ENCODE measurements at regions not wholly inside any gene's neighbourhood (a gene's known extent, or its start where the extent isn't known, plus 50 kb on each side); places are given as distances from the start of the nearest gene placed in this dataset.

DNA sequence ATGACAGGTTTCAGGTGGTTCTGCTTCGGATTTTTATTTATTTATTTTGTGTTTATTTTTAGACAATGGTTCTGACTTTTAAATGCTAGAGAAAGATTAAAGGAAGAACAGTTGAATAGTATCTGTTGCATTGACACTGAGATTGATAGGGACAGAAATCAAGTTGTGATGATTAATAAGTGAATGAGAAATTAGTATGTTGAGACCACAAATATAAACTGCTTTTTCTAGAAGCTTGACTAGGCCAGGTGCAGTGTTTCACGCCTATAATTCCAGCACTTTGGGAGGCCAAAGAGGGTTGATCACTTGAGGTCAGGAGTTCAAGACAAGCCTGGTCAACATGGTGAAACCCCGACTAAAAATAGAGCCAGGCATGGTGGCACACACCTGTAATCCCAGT, 65.1 kb upstream of the TNRC6B start:
- no peak overlapping the region for H3K4me3 ChIP-seq (ENCODE audit: low read depth in 1 of 2, low read length in 2 of 2)
- TF ChIP-seq, protein P1, sequence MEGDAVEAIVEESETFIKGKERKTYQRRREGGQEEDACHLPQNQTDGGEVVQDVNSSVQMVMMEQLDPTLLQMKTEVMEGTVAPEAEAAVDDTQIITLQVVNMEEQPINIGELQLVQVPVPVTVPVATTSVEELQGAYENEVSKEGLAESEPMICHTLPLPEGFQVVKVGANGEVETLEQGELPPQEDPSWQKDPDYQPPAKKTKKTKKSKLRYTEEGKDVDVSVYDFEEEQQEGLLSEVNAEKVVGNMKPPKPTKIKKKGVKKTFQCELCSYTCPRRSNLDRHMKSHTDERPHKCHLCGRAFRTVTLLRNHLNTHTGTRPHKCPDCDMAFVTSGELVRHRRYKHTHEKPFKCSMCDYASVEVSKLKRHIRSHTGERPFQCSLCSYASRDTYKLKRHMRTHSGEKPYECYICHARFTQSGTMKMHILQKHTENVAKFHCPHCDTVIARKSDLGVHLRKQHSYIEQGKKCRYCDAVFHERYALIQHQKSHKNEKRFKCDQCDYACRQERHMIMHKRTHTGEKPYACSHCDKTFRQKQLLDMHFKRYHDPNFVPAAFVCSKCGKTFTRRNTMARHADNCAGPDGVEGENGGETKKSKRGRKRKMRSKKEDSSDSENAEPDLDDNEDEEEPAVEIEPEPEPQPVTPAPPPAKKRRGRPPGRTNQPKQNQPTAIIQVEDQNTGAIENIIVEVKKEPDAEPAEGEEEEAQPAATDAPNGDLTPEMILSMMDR (IDR thresholded peaks at IDR 0.05; ENCODE audit: borderline replicate concordance, extremely low read depth, low read length, poor library complexity, severe bottlenecking), result no peak
- no peak for TF ChIP-seq EZH2 (IDR thresholded peaks at IDR 0.05; ENCODE audit: borderline replicate concordance, low read depth, low read length, severe bottlenecking)
- H3K4me1 ChIP-seq (ENCODE audit: insufficient read depth, low read length), result peaks cover 19% of the 10 kb centered on the region

DNA sequence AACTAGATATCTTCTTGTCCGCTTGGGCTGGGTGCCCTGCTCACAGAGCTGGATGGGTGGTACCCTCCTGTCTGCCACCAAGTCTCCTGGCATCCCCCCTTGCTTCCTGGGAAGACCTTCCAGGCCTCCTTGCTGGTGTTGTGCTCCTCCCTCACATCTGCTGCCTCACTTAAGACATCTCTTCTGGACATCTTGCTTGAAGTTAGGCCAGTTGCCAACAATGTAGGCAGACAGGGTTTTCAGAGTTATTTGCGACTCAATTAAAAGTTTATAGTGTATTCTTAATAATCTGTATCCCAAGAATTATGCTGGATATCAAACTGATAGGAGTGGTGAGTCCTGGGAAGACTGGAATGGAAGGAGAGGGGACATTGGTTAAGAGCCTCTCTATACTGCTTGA, 64.0 kb upstream of the TNRC6B start:
- Histone ChIP-seq H3K27ac (ENCODE audit: low read length) (no peak overlapping the region), H3K27me3 (ENCODE audit: insufficient read depth, low read length, poor library complexity) (no peaks in the 10 kb centered on the region), H3K79me2 (ENCODE audit: insufficient read depth, low read length) (peaks cover 97% of the 10 kb centered on the region), H2AFZ (ENCODE audit: low read depth, low read length) (no peak overlapping the region), H3K4me2 (ENCODE audit: insufficient read depth, low read length) (no peak overlapping the region), H3K9me3 (ENCODE audit: insufficient read depth, low read length, severe bottlenecking) (no peaks in the 10 kb centered on the region), H3K4me1 (ENCODE audit: insufficient read depth, low read length) (peaks cover 11% of the 10 kb centered on the region), H3K9ac (ENCODE audit: low read depth, low read length) (no peak overlapping the region), H3K36me3 (ENCODE audit: insufficient read depth, low read length) (peaks cover 1% of the 10 kb centered on the region), H3K4me3 (ENCODE audit: low read depth in 1 of 2, low read length in 2 of 2) (no peak overlapping the region), H4K20me1 (ENCODE audit: insufficient read depth, low read length) (peaks cover 63% of the 10 kb centered on the region)
- ATAC-seq (ENCODE audit: insufficient read depth, low read depth) (no peak), DNase-seq (no peak)
- TF ChIP-seq, protein P1 (IDR thresholded peaks at IDR 0.05; ENCODE audit: borderline replicate concordance, extremely low read depth, low read length, poor library complexity, severe bottlenecking), result no peak
- TF ChIP-seq EZH2 (IDR thresholded peaks at IDR 0.05; ENCODE audit: borderline replicate concordance, low read depth, low read length, severe bottlenecking), result no peak

More for the DNA sequence above, 65.1 kb upstream of the TNRC6B start:
- ATAC-seq (ENCODE audit: insufficient read depth, low read depth) (no peak), DNase-seq (no peak)
- Histone ChIP-seq H3K36me3 (ENCODE audit: insufficient read depth, low read length) (no peaks in the 10 kb centered on the region), H3K9me3 (ENCODE audit: insufficient read depth, low read length, severe bottlenecking) (no peaks in the 10 kb centered on the region), H2AFZ (ENCODE audit: low read depth, low read length) (no peak overlapping the region), H3K9ac (ENCODE audit: low read depth, low read length) (no peak overlapping the region), H3K4me2 (ENCODE audit: insufficient read depth, low read length) (no peak overlapping the region), H3K79me2 (ENCODE audit: insufficient read depth, low read length) (peaks cover 99% of the 10 kb centered on the region), H4K20me1 (ENCODE audit: insufficient read depth, low read length) (peaks cover 64% of the 10 kb centered on the region), H3K27ac (ENCODE audit: low read length) (no peak overlapping the region), H3K27me3 (ENCODE audit: insufficient read depth, low read length, poor library complexity) (no peaks in the 10 kb centered on the region)

DNA sequence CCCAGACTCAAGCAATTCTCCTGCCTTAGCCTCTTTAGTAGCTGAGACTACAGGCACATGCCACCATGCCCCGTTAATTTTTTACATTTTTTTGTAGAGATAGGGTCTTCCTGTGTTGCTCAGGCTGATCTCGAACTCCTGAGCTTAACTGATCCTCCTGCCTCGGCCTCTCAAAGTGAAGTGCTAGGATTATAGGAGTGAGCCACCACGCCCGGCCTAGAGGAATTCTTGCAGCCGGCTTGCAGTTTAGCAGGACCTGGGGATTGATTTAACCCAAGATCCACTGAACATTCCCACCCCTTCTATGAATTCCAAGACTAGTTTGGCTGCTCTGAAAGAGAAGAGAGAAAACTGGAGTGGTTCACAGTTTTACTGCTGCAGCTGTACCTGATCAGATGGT, 63.3 kb upstream of the TNRC6B start:
- H3K4me2 ChIP-seq (ENCODE audit: insufficient read depth, low read length), result no peak overlapping the region
- peaks cover 7% of the 10 kb centered on the region for H3K36me3 ChIP-seq (ENCODE audit: insufficient read depth, low read length)
- no peak overlapping the region for H2AFZ ChIP-seq (ENCODE audit: low read depth, low read length)
- no peaks in the 10 kb centered on the region for H3K9me3 ChIP-seq (ENCODE audit: insufficient read depth, low read length, severe bottlenecking)
- ATAC-seq (ENCODE audit: insufficient read depth, low read depth) (no peak), DNase-seq (no peak)
- H4K20me1 ChIP-seq (ENCODE audit: insufficient read depth, low read length), result peaks cover 65% of the 10 kb centered on the region
- H3K9ac ChIP-seq (ENCODE audit: low read depth, low read length), result no peak overlapping the region
- H3K4me1 ChIP-seq (ENCODE audit: insufficient read depth, low read length), result peaks cover 11% of the 10 kb centered on the region
- TF ChIP-seq, protein P1 (IDR thresholded peaks at IDR 0.05; ENCODE audit: borderline replicate concordance, extremely low read depth, low read length, poor library complexity, severe bottlenecking), result no peak
- no peak for TF ChIP-seq EZH2 (IDR thresholded peaks at IDR 0.05; ENCODE audit: borderline replicate concordance, low read depth, low read length, severe bottlenecking)
- peaks cover 92% of the 10 kb centered on the region for H3K79me2 ChIP-seq (ENCODE audit: insufficient read depth, low read length)
- H3K4me3 ChIP-seq (ENCODE audit: low read depth in 1 of 2, low read length in 2 of 2), result no peak overlapping the region
- H3K27me3 ChIP-seq (ENCODE audit: insufficient read depth, low read length, poor library complexity), result no peaks in the 10 kb centered on the region
- H3K27ac ChIP-seq (ENCODE audit: low read length), result no peak overlapping the region

Data from DND-41 (cell line).